Testis (tissue), 2 donors: ENCODE measurements at regions not wholly inside any gene's neighbourhood (a gene's known extent, or its start where the extent isn't known, plus 50 kb on each side); places are given as distances from the start of the nearest gene placed in this dataset.
"Not testable (repeated sequence)": the region's sequence is repeated elsewhere in the genome, so short reads cannot be mapped to it uniquely, and the experiment has no call there.

Experiments
- DNase-seq: peaks from one replicate; pipeline ENCODE4 v3.0.0-alpha.2; 2019
- H3K27ac ChIP-seq, 2 donors: fragments of 200-600 bp; sonication (generic); one replicate each; pipeline ENCODE4 v1.5.1; 2019
- H3K27me3 ChIP-seq: fragments of 200-600 bp; sonication (generic); one replicate; pipeline ENCODE4 v1.5.1; 2019
- H3K36me3 ChIP-seq: fragments of 200-600 bp; sonication (generic); one replicate; pipeline ENCODE4 v1.5.1; 2017; ENCODE audit warnings: low read depth; ENCODE audit errors: missing control alignments
- H3K4me1 ChIP-seq: fragments of 200-600 bp; sonication (generic); one replicate; pipeline ENCODE4 v1.5.1; 2019
- H3K4me3 ChIP-seq, 2 donors: fragments of 200-600 bp; sonication (generic); one replicate each; pipeline ENCODE4 v1.5.1; 2017 to 2019
- H3K9me3 ChIP-seq: fragments of 200-600 bp; sonication (generic); one replicate; pipeline ENCODE4 v1.5.1; 2017
- POLR2A ChIP-seq: fragments of 450-650 bp; IDR thresholded peaks from one replicate; pipeline ENCODE4 v1.6.1; 2017; ENCODE audit warnings: antibody characterized with exemption, mild to moderate bottlenecking, moderate library complexity
- WGBS, 2 donors: methylation state at CpG; one replicate each; pipeline ENCODE4 v1.1.5; 2018; 5-methylcytosine and 5-hydroxymethylcytosine counted together
- intact Hi-C: fragments of 100-400 bp; cut with DNase I; formaldehyde crosslinking; loops from one replicate; pipeline ENCODE4 v1.15.1; 2023; ENCODE audit warnings: low total_unique reads
- TF ChIP-seq, protein P1 (sequence below), 3 experiments: fragments of 450-650 bp in 2 of 3; fragments of 200-600 bp in 1 of 3; sonication (generic) in 1 of 3; IDR thresholded peaks; one replicate each; pipeline ENCODE4 v1.5.1; 2016 to 2019; ENCODE audit warnings: antibody characterized with exemption in 3 of 3, mild to moderate bottlenecking in 2 of 3, moderate library complexity in 1 of 3

DNA sequence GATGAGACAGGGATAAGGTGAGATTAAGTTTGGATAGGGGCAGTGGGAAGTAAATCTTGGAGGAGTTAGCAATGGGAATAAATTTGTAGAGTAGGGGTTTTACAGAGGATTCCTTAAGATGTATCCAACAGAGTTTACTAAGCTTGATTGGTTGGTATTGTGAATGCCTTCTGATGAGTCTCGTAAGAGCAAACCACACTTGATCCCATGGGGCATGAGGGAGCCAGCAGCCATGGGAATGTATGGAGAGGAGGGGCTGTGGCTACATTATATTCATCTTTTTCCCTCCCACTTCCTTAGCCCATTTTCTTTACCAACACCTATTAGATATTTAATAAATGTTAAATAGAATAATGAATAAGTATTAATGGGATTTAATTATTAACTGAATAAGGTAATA lies 126.6 kb upstream of the NDST3 start:
- TF ChIP-seq, protein P1, sequence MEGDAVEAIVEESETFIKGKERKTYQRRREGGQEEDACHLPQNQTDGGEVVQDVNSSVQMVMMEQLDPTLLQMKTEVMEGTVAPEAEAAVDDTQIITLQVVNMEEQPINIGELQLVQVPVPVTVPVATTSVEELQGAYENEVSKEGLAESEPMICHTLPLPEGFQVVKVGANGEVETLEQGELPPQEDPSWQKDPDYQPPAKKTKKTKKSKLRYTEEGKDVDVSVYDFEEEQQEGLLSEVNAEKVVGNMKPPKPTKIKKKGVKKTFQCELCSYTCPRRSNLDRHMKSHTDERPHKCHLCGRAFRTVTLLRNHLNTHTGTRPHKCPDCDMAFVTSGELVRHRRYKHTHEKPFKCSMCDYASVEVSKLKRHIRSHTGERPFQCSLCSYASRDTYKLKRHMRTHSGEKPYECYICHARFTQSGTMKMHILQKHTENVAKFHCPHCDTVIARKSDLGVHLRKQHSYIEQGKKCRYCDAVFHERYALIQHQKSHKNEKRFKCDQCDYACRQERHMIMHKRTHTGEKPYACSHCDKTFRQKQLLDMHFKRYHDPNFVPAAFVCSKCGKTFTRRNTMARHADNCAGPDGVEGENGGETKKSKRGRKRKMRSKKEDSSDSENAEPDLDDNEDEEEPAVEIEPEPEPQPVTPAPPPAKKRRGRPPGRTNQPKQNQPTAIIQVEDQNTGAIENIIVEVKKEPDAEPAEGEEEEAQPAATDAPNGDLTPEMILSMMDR (IDR thresholded peaks at IDR 0.05): no peak
- TF ChIP-seq POLR2A: no peak
- H3K4me3 ChIP-seq: no peak overlapping the region
- no peak for DNase-seq
- H3K27me3 ChIP-seq: no peaks in the 10 kb centered on the region
- intact Hi-C loops: no loop called here
- no peaks in the 10 kb centered on the region for H3K36me3 ChIP-seq
- no peaks in the 10 kb centered on the region for H3K9me3 ChIP-seq
- no peak overlapping the region for H3K27ac ChIP-seq
- H3K4me1 ChIP-seq: no peaks in the 10 kb centered on the region
- WGBS, 2 donors: 54 to 81% methylated on average over 1 of the region's 1 CpG

DNA sequence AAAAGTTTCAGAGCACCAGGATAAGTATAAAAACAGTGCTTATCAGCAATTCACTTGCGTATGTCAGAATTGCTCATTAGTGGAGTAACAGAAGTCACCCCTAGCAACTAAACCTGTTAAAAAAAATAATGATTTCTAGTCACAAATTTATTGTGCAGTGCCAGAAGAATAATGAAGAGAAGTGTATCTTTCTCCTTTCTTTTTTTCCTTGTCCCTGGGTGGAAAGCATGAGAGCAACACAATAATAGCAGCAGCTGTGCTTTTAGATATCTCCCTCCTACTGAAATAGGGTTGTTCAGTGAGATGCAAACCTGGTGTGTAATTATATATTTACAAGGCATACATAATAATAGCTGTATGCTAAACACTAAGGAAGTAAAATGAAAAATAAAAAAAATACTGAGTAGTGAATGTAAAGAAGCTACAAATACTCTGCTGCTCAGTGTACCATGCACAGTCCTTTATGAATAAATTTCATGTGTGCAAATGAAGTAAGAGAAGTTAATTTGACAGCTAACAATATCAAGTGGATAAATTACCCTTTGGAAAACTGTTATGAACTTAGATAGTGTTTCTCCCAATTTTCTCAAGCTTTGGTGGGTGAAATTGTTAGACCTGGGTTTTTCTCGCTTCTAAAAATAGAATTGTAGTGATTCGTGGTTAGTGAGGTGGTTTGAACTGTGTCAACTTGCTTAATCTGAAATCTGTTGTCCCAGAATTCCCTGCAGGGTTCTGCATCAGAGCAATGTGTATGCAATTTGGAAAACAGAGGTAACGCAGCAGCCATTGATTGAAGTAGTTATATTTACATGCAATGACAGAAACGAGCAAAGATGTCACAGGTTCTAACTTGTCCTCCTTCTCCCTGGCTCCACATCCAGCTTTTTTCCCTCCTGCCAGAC lies 125.7 kb upstream of the NDST3 start:
- DNase-seq: no peak
- 42 to 62% methylated on average over 5 of the region's 5 CpGs for whole genome bisulfite sequencing, 2 donors

DNA sequence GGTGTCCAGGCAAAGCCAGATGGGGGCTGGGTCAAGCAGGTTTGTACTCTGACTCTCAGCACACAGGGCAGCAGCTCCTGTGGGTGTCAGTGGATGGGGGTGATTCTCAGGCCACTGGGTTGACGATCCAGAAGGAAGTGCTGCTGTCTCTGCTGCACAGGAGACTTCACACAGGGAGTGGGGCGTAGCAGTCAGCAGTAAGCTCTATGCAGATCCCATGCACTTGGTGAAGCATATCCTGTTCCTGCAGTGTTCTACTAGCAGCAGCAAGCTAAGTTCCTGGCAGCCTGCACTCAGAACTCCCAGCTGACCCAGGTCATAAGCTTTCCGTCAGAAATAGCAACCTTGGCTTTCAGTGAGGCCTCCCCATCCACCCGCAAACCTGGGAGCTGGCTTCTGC lies 117.6 kb upstream of the NDST3 start:
- Histone ChIP-seq H3K27ac (no peak overlapping the region), H3K27me3 (no peaks in the 10 kb centered on the region), H3K9me3 (no peaks in the 10 kb centered on the region), H3K4me3 (no peak overlapping the region), H3K36me3 (no peaks in the 10 kb centered on the region), H3K4me1 (no peaks in the 10 kb centered on the region)
- no peak for DNase-seq
- intact Hi-C loops: no loop called here
- 60 to 79% methylated on average over 1 to 4 of the region's 4 CpGs for WGBS, 2 donors
- TF ChIP-seq, protein P1 (IDR thresholded peaks at IDR 0.05): no peak
- TF ChIP-seq POLR2A: no peak

More for the DNA sequence above, 125.7 kb upstream of the NDST3 start:
- Histone ChIP-seq H3K9me3 (no peaks in the 10 kb centered on the region), H3K4me1 (no peaks in the 10 kb centered on the region), H3K27ac (no peak overlapping the region), H3K36me3 (no peaks in the 10 kb centered on the region), H3K4me3 (no peak overlapping the region), H3K27me3 (no peaks in the 10 kb centered on the region)
- intact Hi-C loops: no loop called here
- TF ChIP-seq, protein P1 (IDR thresholded peaks at IDR 0.05): no peak
- no peak for TF ChIP-seq POLR2A

DNA sequence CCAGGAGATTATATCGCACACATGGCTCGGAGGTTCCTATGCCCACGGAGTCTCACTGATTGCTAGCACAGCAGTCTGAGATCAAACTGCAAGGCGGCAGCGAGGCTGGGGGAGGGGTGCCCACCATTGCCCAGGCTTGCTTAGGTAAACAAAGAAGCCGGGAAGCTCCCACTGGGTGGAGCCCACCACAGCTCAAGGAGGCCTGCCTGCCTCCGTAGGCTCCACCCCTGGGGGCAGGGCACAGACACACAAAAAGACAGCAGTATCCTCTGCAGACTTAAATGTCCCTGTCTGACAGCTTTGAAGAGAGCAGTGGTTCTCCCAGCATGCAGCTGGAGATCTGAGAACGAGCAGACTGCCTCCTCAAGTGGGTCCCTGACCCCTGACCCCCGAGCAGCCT lies 112.0 kb upstream of the NDST3 start:
- H3K4me3 ChIP-seq, H3K27ac ChIP-seq, intact Hi-C loops, DNase-seq, H3K27me3 ChIP-seq, H3K9me3 ChIP-seq, H3K4me1 ChIP-seq, H3K36me3 ChIP-seq: not testable (repeated sequence)
- WGBS, 2 donors: 75 to 100% methylated on average over 1 to 8 of the region's 9 CpGs

DNA sequence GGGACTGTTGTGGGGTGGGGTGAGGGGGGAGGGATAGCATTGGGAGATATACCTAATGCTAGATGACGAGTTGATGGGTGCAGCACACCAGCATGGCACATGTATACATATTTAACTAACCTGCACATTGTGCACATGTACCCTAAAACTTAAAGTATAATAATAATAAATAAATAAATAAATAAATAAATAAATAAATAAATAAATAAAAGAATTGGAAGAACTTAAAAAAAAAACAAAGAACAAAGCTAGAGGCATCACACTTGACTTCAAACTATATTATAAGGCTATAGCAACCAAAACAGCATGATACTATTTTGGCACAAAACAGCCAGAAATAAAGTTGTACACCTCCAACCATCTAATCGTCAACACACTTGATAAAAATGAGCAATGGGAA lies 106.5 kb upstream of the NDST3 start:
- H3K27me3 ChIP-seq, H3K4me3 ChIP-seq, H3K9me3 ChIP-seq, H3K4me1 ChIP-seq, intact Hi-C loops, H3K27ac ChIP-seq, DNase-seq, H3K36me3 ChIP-seq: not testable (repeated sequence)
- WGBS, 2 donors: 93 to 96% methylated on average over 2 of the region's 2 CpGs

DNA sequence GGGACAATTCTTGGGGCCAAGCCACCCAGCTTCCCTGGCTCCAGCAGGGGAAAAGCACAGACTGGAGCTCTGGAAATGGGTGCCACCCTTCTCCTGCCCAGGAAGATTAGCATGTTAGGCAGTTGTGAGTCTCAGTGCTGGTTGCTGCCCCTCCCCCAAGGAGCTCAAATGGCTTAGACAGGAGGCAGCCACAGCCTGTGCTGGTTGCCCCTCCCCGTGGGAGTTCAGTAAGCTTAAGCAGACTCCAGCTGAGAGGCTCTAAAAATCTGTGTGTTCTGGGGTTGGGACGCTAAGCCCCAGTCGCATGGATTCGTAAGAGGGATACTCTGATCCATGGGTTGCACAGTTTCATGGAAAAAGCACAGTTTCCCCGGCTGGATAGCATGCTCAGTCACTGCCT lies 92.7 kb upstream of the NDST3 start:
- WGBS, 2 donors: 49 to 67% methylated on average over 4 to 5 of the region's 5 CpGs
- intact Hi-C loops: no loop called here
- no peaks in the 10 kb centered on the region for H3K9me3 ChIP-seq
- TF ChIP-seq, protein P1 (IDR thresholded peaks at IDR 0.05): no peak
- no peak for TF ChIP-seq POLR2A
- H3K4me1 ChIP-seq: no peaks in the 10 kb centered on the region
- no peaks in the 10 kb centered on the region for H3K27me3 ChIP-seq
- no peak overlapping the region for H3K4me3 ChIP-seq
- no peaks in the 10 kb centered on the region for H3K36me3 ChIP-seq
- no peak overlapping the region for H3K27ac ChIP-seq
- no peak for DNase-seq
